SJCRH30 (cell line): ENCODE measurements at regions not wholly inside any gene's neighbourhood (a gene's known extent, or its start where the extent isn't known, plus 50 kb on each side); places are given as distances from the start of the nearest gene placed in this dataset.
"Not testable (repeated sequence)": the region's sequence is repeated elsewhere in the genome, so short reads cannot be mapped to it uniquely, and the experiment has no call there.

Experiments
- DNase-seq, 2 experiments: peaks; one replicate each; pipeline ENCODE4 v3.0.0-alpha.2; 2015 to 2020
- H3K27ac ChIP-seq: fragments of 250-450 bp; sonication (Bioruptor Pico); 2 replicates; pipeline ENCODE4 v1.5.1; 2020; ENCODE audit warnings: mild to moderate bottlenecking, moderate library complexity
- H3K27me3 ChIP-seq: fragments of 250-450 bp; sonication (Bioruptor Pico); 2 replicates; pipeline ENCODE4 v1.5.1; 2020; ENCODE audit warnings: mild to moderate bottlenecking, moderate library complexity
- H3K36me3 ChIP-seq: fragments of 250-450 bp; sonication (Bioruptor Pico); 2 replicates; pipeline ENCODE4 v1.5.1; 2020; ENCODE audit warnings: mild to moderate bottlenecking, moderate library complexity
- H3K4me1 ChIP-seq: fragments of 250-450 bp; sonication (Bioruptor Pico); 2 replicates; pipeline ENCODE4 v1.5.1; 2020; ENCODE audit warnings: mild to moderate bottlenecking, moderate library complexity
- H3K4me3 ChIP-seq: fragments of 250-450 bp; sonication (Bioruptor Pico); 2 replicates; pipeline ENCODE4 v1.5.1; 2020; ENCODE audit warnings: mild to moderate bottlenecking, moderate library complexity
- H3K9me3 ChIP-seq: fragments of 250-450 bp; sonication (Bioruptor Pico); replicated peaks from 2 replicates; pipeline ENCODE4 v1.5.1; 2020; ENCODE audit warnings: mild to moderate bottlenecking, moderate library complexity

DNA sequence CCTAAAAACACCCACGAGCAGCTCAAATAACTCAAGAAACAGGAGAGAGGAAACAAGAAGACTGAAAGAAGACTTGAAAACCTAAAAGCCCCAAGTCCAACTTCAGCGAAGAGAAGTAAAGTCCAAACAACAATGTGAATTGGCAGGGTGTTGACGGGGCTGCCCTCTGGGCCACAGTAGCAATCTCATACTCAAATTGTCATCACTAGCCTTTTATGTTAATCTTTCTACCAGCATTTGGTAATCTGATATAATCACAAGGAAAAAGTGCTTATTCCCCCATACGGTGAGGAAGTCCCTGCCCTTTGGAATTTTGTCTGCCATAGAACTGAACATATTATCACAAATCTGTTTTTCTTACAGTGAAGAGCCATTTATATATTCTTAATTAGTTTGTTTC is 51.5 kb upstream of the IFNE start:
- DNase-seq = peak in 1 of 2 experiments; percentile 1
- no peaks in the 10 kb centered on the region for H3K4me1 ChIP-seq
- no peaks in the 10 kb centered on the region for H3K36me3 ChIP-seq
- H3K27ac ChIP-seq = no peak overlapping the region
- no peak overlapping the region for H3K4me3 ChIP-seq
- no peaks in the 10 kb centered on the region for H3K27me3 ChIP-seq
- H3K9me3 ChIP-seq = no peaks in the 10 kb centered on the region

DNA sequence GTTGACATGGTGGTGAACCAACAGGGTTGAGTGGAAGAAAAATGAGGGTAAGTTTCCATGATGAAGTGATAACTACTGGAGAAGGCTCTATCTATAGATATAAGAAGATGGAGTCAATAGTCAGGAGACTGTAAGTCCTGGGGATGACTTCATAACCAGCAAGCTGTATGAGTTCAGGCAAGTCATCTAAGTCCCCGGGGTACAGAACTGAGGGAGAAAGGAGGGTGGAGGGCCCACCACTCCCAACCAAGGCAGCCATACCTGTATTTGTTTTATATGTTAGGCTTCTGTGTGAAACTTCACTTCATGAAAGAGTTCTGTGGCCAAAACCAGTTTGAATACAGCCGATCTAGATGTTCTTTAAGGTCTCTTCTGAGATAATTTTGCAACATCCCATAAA is 53.3 kb upstream of the IFNE start:
- Histone ChIP-seq H3K4me3 (no peak overlapping the region), H3K27me3 (no peaks in the 10 kb centered on the region), H3K27ac (no peak overlapping the region), H3K36me3 (no peaks in the 10 kb centered on the region), H3K4me1 (no peaks in the 10 kb centered on the region), H3K9me3 (no peaks in the 10 kb centered on the region)
- no peak for DNase-seq

DNA sequence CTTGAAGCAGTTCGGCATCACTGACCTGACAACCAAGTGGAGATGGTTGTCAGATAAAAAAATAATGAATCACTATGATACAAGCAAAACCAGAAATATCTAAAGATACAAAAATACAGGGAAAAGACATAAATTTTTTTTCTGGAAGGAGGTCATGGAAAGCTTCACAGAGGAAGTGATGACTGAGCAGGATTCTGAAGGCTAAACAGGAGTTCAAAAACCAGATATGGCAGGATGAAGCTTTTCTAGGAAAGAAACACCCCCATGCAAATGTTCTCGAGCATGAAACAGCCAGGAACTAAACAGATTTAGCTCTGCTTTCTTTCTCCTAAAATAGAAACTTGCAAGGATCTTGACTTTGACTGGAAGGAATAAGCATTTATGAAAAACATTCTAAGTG is 60.7 kb upstream of the IFNE start:
- Histone ChIP-seq H3K4me3 (no peak overlapping the region), H3K4me1 (no peaks in the 10 kb centered on the region), H3K36me3 (no peaks in the 10 kb centered on the region), H3K9me3 (no peaks in the 10 kb centered on the region), H3K27me3 (no peaks in the 10 kb centered on the region), H3K27ac (no peak overlapping the region)
- no peak for DNase-seq

DNA sequence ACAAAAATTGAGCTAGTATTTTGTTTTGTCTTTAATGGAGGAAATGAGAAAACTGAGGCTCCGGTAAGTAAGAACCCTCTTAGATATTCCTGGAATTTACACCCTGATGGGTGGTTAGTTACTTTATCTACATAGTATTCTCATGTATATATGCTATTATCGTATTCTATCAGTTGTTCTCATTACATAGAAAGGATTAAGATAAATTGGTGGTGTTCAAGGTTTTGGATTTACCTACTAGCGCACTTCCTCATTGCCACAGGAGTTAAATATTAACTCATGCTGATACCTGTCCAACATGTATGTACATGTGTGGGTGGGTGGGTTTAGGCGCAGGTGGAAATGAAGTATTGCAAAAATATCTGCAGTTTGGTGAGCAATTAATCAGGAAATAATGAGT is 61.1 kb upstream of the IFNE start:
- Histone ChIP-seq H3K36me3 (no peaks in the 10 kb centered on the region), H3K4me3 (no peak overlapping the region), H3K4me1 (no peaks in the 10 kb centered on the region), H3K27ac (no peak overlapping the region), H3K9me3 (no peaks in the 10 kb centered on the region), H3K27me3 (no peaks in the 10 kb centered on the region)
- DNase-seq = no peak

DNA sequence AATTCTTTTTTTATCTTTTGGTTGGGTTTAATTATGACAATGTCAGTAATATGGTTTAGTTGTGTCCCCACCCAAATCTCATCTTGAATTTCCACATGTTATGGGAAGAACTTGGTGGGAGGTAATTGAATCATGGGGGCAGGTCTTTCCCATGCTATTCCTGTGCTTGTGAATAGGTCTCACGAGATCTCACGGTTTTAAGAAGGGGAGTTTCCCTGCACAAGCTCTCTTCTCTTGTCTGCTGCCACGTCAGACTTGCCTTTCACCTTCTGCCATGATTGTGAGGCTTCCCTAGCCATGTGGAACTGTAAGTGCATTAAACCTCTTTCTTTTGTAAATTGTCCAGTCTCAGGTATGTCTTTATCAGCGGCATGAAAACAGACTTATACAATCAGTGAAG is 61.7 kb upstream of the IFNE start:
- H3K36me3 ChIP-seq, H3K9me3 ChIP-seq, H3K4me1 ChIP-seq, H3K27me3 ChIP-seq, DNase-seq, H3K27ac ChIP-seq, H3K4me3 ChIP-seq: not testable (repeated sequence)

DNA sequence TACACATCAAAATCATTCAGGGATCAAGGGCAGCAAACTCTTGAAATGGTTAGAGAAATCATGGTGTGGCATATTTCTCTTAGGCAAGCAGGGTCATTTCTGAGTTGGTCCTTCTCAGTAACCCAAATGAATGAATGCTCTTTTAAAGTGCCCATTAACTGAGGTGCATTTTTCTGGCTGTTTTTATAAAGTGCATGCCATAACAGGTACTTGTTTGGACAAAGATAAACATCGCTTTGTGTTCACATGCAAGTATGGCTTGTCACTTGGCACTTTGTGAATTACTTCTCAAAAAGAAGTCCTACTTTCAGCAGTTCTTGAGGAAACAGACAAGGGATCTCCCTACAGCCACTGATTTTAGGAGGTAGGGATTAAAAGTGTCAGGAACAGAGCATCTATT is 64.8 kb upstream of the IFNE start:
- no peaks in the 10 kb centered on the region for H3K27me3 ChIP-seq
- H3K36me3 ChIP-seq = no peaks in the 10 kb centered on the region
- no peak for DNase-seq
- H3K27ac ChIP-seq = no peak overlapping the region
- no peaks in the 10 kb centered on the region for H3K4me1 ChIP-seq
- no peak overlapping the region for H3K4me3 ChIP-seq
- no peaks in the 10 kb centered on the region for H3K9me3 ChIP-seq

DNA sequence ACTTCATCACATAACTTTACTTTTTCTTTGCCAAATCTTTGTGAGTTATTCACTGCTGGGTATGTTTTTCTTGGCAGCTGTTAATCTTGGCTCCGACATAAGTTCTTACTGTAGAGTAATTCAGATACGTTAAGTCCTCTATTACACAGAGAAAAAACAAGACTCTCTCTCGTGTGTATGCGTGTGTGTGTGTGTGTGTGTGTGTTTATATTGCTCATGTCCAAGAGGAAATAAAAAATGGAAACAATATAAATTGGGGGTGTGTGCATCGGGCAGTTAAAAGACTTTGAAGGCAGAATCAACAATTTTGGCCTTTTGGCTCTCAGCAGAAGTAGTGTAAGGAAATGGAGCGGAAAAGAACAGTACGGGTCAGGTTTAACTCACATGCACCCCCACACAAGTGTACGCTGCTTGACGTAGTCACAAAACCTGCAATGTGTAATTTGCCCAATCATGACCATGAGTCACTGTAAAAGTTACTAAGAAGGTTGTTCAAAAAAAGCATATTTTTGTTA is 67.2 kb upstream of the IFNE start:
- Histone ChIP-seq H3K4me3 (no peak overlapping the region), H3K4me1 (no peaks in the 10 kb centered on the region), H3K27me3 (no peaks in the 10 kb centered on the region), H3K27ac (no peak overlapping the region), H3K9me3 (no peaks in the 10 kb centered on the region), H3K36me3 (no peaks in the 10 kb centered on the region)
- no peak for DNase-seq

DNA sequence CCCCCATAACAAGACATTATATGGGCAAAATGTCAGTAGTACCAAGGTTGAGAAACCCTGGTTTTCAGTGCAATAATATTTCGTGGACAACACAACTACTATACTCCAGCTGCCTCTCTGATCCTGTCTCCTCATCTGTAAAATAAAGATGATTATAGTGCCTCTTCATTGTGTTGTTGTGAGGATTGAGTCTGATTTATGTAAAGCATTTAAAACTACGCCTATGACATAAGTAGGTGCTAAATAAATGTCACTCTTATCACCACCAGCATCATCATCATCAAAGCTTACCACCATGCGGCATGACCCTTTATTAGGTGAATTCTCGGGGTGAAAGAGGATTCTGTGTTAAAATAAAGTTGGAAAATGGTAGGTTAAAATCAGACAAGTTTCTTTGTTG is 67.8 kb upstream of the IFNE start:
- no peaks in the 10 kb centered on the region for H3K4me1 ChIP-seq
- H3K27me3 ChIP-seq = no peaks in the 10 kb centered on the region
- H3K4me3 ChIP-seq = no peak overlapping the region
- no peaks in the 10 kb centered on the region for H3K36me3 ChIP-seq
- no peak for DNase-seq
- H3K27ac ChIP-seq = no peak overlapping the region
- no peaks in the 10 kb centered on the region for H3K9me3 ChIP-seq

DNA sequence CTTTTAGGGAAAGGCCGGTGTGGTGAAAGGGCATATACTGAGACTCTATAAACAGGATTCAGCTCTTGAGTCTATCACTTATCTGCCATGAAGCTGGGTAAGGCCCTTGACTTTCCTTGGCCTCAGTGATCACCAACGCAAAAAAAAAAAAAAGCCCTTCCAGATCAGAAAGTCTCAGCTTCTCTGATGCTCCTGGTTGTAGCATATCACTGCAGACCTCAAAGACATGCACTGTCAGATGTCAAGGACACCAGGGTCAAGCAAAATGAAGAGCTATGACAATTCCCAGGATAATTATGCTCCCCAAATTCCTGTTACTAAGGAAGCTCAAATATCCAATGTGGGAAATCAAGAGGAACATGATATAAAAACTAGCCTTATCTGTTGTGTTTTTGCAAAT is 68.3 kb upstream of the IFNE start:
- no peaks in the 10 kb centered on the region for H3K36me3 ChIP-seq
- no peaks in the 10 kb centered on the region for H3K27me3 ChIP-seq
- H3K27ac ChIP-seq = no peak overlapping the region
- DNase-seq = no peak
- H3K4me1 ChIP-seq = no peaks in the 10 kb centered on the region
- no peak overlapping the region for H3K4me3 ChIP-seq
- H3K9me3 ChIP-seq = no peaks in the 10 kb centered on the region

DNA sequence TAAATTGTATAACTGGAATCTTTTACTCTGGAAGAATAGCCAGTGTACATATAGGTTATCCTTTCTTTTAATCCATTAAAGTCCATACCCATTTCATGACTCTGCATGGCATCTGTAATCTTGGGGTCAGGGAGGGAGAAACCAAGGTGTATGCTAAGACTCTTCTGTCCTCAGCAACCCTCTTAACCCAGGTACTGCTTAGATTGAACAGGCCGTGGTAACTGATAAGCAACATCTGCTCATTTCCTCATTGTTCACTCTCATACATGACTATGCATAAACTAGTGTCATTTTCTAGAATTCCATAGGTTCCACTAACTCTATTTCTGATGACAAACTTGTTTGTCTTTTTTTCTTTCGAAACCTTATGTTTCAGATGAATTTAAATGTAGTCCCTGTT is 69.3 kb upstream of the IFNE start:
- DNase-seq = no peak
- Histone ChIP-seq H3K27me3 (no peaks in the 10 kb centered on the region), H3K9me3 (no peaks in the 10 kb centered on the region), H3K4me3 (no peak overlapping the region), H3K4me1 (no peaks in the 10 kb centered on the region), H3K27ac (no peak overlapping the region), H3K36me3 (no peaks in the 10 kb centered on the region)

DNA sequence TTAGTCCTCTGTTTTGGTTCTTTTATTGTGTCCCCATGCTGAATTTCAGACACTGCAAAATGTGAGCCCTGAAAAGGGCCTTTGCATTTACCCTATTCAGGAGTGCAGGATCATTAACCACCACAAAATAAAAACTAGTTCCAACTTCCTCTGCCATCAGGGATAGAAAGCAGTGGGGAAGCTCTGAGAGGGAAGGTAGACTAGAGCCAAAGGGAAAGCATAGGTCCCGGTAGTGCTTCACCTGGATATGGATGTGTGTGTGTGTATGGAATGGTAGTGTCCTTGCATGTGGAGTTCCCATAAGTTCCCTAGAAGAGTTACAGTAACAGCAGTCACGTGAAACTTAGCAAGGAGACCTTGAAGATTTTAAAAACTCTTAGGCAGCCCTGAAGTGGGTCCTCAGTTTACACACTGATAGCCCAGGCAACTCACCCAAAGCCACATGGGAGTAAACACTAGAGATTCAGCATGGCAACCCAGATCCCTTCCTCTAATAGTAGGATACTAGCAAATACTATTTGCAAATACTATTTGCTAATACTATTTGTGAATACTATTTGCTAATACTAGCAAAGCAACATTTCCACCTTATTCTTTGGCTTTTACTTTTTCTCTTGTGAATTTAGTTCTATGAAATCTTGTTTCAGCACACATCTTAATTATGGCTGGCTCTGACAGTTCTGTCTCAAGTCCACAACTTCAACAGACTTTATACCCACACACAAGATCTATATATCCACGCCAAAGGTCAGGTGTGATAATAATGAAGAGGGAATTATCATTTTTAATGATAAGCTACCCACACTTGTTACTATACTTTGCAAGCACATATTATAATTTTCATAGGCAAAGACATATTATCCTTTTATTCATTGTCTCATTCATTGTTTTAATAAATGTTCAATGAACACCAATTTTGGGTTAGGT is 70.4 kb upstream of the IFNE start:
- no peak overlapping the region for H3K4me3 ChIP-seq
- no peaks in the 10 kb centered on the region for H3K4me1 ChIP-seq
- H3K9me3 ChIP-seq = no peaks in the 10 kb centered on the region
- H3K27me3 ChIP-seq = no peaks in the 10 kb centered on the region
- H3K36me3 ChIP-seq = no peaks in the 10 kb centered on the region
- DNase-seq = no peak
- no peak overlapping the region for H3K27ac ChIP-seq

DNA sequence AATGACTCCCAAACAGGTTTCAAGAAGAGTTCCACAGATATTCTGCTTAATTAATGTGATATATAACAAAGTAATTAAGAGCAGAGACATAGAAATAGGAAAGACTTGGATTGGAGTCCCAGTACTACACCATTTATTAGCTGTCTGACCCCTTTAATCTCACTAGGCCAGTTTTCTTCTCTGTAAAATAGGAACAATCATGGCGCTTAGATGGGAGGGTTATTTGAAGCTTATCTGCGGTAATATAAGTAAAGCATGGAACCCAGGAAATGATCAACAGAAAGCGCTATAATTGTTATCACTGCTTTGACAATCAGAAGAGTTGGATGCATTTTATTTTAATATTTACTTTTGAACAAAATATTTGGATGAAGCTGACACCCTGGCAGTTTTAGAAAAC is 71.3 kb upstream of the IFNE start:
- Histone ChIP-seq H3K4me3 (no peak overlapping the region), H3K9me3 (no peaks in the 10 kb centered on the region), H3K27me3 (no peaks in the 10 kb centered on the region), H3K27ac (no peak overlapping the region), H3K4me1 (no peaks in the 10 kb centered on the region), H3K36me3 (no peaks in the 10 kb centered on the region)
- no peak for DNase-seq

DNA sequence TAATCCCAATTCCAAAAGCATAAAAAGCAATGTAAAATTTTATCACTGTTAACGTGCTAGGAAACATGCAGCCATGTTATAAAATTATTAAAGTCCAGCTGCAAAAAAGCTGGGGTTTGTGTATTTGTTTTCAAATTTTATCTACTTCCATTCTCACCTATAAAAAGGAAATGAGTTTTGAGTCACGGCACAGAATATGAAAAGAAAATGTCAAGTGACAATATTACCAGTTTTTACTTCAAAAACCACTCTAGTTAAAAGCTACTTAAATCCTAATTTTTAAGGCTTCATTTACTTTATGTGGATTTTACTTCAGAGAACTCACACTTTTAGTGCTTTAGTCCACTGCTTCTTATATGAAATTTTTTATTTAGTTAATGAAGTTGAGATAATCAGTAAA is 72.7 kb upstream of the IFNE start:
- H3K36me3 ChIP-seq = no peaks in the 10 kb centered on the region
- no peaks in the 10 kb centered on the region for H3K27me3 ChIP-seq
- no peaks in the 10 kb centered on the region for H3K9me3 ChIP-seq
- no peaks in the 10 kb centered on the region for H3K4me1 ChIP-seq
- no peak for DNase-seq
- H3K4me3 ChIP-seq = no peak overlapping the region
- H3K27ac ChIP-seq = no peak overlapping the region

DNA sequence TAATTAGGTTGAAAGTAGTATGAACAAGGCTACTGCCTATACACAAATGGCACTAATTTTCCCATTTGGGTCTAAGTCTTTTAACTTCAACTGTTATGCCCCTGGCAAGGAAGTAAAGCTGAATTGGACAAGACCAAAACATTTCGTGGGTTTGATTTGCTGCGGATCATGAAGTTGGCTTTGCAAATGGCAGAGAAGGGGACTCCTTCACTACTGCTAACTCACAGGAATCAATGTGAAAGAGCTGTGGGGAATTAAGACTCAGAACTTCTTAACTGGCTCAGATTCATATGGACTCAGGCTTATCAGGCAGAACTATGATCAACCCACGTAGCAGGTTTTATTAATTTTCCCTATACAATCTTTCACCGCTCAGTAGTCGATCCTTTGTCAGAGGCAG is 73.8 kb upstream of the IFNE start:
- no peaks in the 10 kb centered on the region for H3K36me3 ChIP-seq
- H3K4me3 ChIP-seq = no peak overlapping the region
- DNase-seq = no peak
- H3K9me3 ChIP-seq = no peaks in the 10 kb centered on the region
- H3K27ac ChIP-seq = no peak overlapping the region
- no peaks in the 10 kb centered on the region for H3K27me3 ChIP-seq
- H3K4me1 ChIP-seq = no peaks in the 10 kb centered on the region

DNA sequence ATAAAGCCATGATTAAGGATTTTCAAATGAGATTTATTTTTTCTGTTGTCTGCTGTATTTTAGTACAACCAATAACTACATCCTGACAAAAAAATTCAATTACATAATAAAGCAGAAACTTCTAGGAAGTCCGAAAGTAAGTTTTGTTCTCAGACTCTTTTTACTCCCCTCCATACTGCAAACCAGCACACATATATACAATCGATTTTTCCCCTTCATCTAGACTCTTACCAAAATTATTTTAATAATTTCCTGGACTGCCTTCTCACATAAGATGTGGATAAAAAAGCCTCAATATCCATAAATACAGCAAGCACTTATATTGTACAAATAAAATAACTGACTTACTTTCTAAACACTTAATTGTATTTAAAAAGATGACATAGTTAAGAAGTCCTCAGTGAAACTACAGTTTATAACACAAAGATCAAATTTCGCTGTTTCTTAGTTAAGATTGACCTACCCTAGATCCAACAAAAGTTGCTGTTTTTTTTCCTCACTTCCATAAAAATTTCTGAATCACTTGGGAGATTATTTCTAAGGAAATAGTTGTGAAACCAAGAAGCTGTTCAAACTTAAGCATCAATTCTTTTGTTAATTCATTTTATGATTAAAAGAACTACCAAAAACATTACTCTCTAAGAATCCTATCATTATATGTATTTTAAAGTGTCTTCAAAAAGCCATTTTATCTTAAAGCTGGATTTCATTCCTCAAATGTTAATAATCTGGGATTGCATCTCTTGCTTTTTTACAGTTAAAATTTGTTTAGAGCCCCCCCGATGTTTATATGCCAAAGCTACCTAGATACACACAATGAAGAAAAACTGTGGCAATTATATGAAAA is 74.7 kb upstream of the IFNE start:
- no peak overlapping the region for H3K4me3 ChIP-seq
- no peak overlapping the region for H3K27ac ChIP-seq
- no peaks in the 10 kb centered on the region for H3K9me3 ChIP-seq
- no peaks in the 10 kb centered on the region for H3K4me1 ChIP-seq
- DNase-seq = no peak
- no peaks in the 10 kb centered on the region for H3K27me3 ChIP-seq
- H3K36me3 ChIP-seq = no peaks in the 10 kb centered on the region
